ENCODE measurements at regions not wholly inside any gene's neighbourhood (a gene's known extent, or its start where the extent isn't known, plus 50 kb on each side); places are given as distances from the start of the nearest gene placed in this dataset.

GRCh38 chr2:212708355-212708754, 169.8 kb upstream of the ERBB4 start:
- H3K27ac ChIP-seq, result no peak overlapping the region
- intact Hi-C loops (cut with DNase I; ENCODE audit: low total_unique reads), result no loop called here

GRCh38 chr2:212695426-212695825, 156.8 kb upstream of the ERBB4 start:
- Histone ChIP-seq H3K27me3 (replicated peaks in 1 of 7) (no peaks in the 10 kb centered on the region), H3K27ac (no peak overlapping the region), H3K4me1 (no peaks in the 10 kb centered on the region), H3K36me3 (no peaks in the 10 kb centered on the region), H3K4me3 (no peak overlapping the region), H3K9me3 (no peaks in the 10 kb centered on the region)
- TF ChIP-seq POLR2A (IDR thresholded peaks at IDR 0.05) (no peak), POLR2AphosphoS5 (IDR thresholded peaks at IDR 0.05) (no peak)
- TF ChIP-seq, protein P1, sequence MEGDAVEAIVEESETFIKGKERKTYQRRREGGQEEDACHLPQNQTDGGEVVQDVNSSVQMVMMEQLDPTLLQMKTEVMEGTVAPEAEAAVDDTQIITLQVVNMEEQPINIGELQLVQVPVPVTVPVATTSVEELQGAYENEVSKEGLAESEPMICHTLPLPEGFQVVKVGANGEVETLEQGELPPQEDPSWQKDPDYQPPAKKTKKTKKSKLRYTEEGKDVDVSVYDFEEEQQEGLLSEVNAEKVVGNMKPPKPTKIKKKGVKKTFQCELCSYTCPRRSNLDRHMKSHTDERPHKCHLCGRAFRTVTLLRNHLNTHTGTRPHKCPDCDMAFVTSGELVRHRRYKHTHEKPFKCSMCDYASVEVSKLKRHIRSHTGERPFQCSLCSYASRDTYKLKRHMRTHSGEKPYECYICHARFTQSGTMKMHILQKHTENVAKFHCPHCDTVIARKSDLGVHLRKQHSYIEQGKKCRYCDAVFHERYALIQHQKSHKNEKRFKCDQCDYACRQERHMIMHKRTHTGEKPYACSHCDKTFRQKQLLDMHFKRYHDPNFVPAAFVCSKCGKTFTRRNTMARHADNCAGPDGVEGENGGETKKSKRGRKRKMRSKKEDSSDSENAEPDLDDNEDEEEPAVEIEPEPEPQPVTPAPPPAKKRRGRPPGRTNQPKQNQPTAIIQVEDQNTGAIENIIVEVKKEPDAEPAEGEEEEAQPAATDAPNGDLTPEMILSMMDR (IDR thresholded peaks at IDR 0.05 in 8 of 11, conservative IDR thresholded peaks at IDR 0.05 in 3 of 11), result no peak
- intact Hi-C loops (cut with DNase I; ENCODE audit: low total_unique reads), result no loop called here
- 79 to 96% (median 93%) methylated on average over 1 of the region's 1 CpG for WGBS, 5 donors
- no peak for DNase-seq

More at GRCh38 chr2:212708355-212708754, 169.8 kb upstream of the ERBB4 start:
- Histone ChIP-seq H3K36me3 (no peaks in the 10 kb centered on the region), H3K9me3 (no peaks in the 10 kb centered on the region), H3K27me3 (replicated peaks in 1 of 7) (peaks cover 0 to 3% (median 0%) of the 10 kb centered on the region in 7 donors), H3K4me3 (no peak overlapping the region), H3K4me1 (no peaks in the 10 kb centered on the region)
- 67 to 83% (median 73%) methylated on average over 2 of the region's 2 CpGs for WGBS, 5 donors
- DNase-seq, result no peak
- TF ChIP-seq POLR2AphosphoS5 (IDR thresholded peaks at IDR 0.05) (no peak), POLR2A (IDR thresholded peaks at IDR 0.05) (no peak)
- TF ChIP-seq, protein P1 (IDR thresholded peaks at IDR 0.05 in 8 of 11, conservative IDR thresholded peaks at IDR 0.05 in 3 of 11), result no peak

DNA sequence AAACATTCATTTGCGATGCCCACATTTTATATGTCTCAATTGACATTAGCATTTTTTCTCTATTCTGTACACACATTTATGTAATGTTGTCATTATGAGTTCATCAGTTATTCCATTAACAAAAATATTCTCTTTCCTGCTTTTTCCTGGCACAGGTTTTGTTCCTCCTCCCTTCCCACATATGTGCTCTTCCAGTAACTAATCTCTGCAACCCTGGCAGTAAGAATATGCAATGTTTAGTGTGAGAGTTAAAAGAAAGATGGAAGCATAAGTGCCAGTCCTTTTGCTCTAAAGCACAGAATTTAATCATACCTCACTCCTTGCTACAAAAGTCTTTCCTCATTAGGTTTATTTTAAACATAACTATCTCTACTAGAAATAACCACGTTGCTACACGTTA, 155.8 kb upstream of the ERBB4 start:
- intact Hi-C loops (cut with DNase I; ENCODE audit: low total_unique reads), result no loop called here
- DNase-seq, result no peak
- TF ChIP-seq POLR2A (IDR thresholded peaks at IDR 0.05) (no peak), POLR2AphosphoS5 (IDR thresholded peaks at IDR 0.05) (no peak)
- TF ChIP-seq, protein P1 (IDR thresholded peaks at IDR 0.05 in 8 of 11, conservative IDR thresholded peaks at IDR 0.05 in 3 of 11), result no peak
- WGBS, 5 donors, result 68 to 84% (median 74%) methylated on average over 3 of the region's 3 CpGs
- no peaks in the 10 kb centered on the region for H3K27me3 ChIP-seq (replicated peaks in 1 of 7)
- no peak overlapping the region for H3K27ac ChIP-seq
- H3K4me3 ChIP-seq, result no peak overlapping the region
- H3K9me3 ChIP-seq, result no peaks in the 10 kb centered on the region
- no peaks in the 10 kb centered on the region for H3K4me1 ChIP-seq
- no peaks in the 10 kb centered on the region for H3K36me3 ChIP-seq

- intact Hi-C loops (cut with DNase I; ENCODE audit: low total_unique reads), result no loop called here
- H3K4me3 ChIP-seq, result no peak overlapping the region
- H3K27me3 ChIP-seq (replicated peaks in 1 of 7), result no peaks in the 10 kb centered on the region
- TF ChIP-seq POLR2A (IDR thresholded peaks at IDR 0.05), result no peak
- H3K4me1 ChIP-seq, result no peaks in the 10 kb centered on the region
- H3K36me3 ChIP-seq, result no peaks in the 10 kb centered on the region
- H3K27ac ChIP-seq, result no peak overlapping the region
- DNase-seq, result no peak
- 64 to 87% (median 85%) methylated on average over 3 of the region's 3 CpGs for WGBS, 5 donors
- H3K9me3 ChIP-seq, result no peaks in the 10 kb centered on the region
These were observed 153.9 kb upstream of the ERBB4 start for GRCh38 chr2:212692466-212692865.

Data from spleen (tissue), 11 donors.